Stimulated activated naive B cell treated with anti-CD40 and anti-IgM and Interleukin-4, amounts not matched to agents 10 μg/mL and 1 μg/mL and 100 μg/mL, for 72 hours (primary cell): ENCODE measurements at regions not wholly inside any gene's neighbourhood (a gene's known extent, or its start where the extent isn't known, plus 50 kb on each side); places are given as distances from the start of the nearest gene placed in this dataset.
"Not testable (repeated sequence)": the region's sequence is repeated elsewhere in the genome, so short reads cannot be mapped to it uniquely, and the experiment has no call there.

Experiments
- ATAC-seq, 2 donors: fragments of 150-1000 bp; cut with Tn5 transposase; replicated peaks; 2 replicates each; pipeline ENCODE4 v1.10.0; 2021; ENCODE audit warnings: moderate library complexity in 1 of 2
- DNase-seq: peaks from one replicate; pipeline ENCODE4 v3.0.0; 2021
- H3K27ac Mint-ChIP-seq: one replicate; pipeline ENCODE4 v1.8.0; 2022; ENCODE audit warnings: mild to moderate bottlenecking, mixed read lengths
- H3K27me3 Mint-ChIP-seq, 2 donors: one replicate each; pipeline ENCODE4 v1.8.0; 2022; ENCODE audit warnings: mixed read lengths in 2 of 2
- H3K36me3 Mint-ChIP-seq, 2 donors: one replicate each; pipeline ENCODE4 v1.8.0; 2022; ENCODE audit warnings: mixed read lengths in 2 of 2, mild to moderate bottlenecking in 1 of 2
- H3K4me1 Mint-ChIP-seq, 2 donors: one replicate each; pipeline ENCODE4 v1.8.0; 2022; ENCODE audit warnings: mixed read lengths in 2 of 2, mild to moderate bottlenecking in 1 of 2
- H3K4me3 Mint-ChIP-seq, 2 donors: one replicate each; pipeline ENCODE4 v1.8.0; 2022; ENCODE audit warnings: mild to moderate bottlenecking in 2 of 2, mixed read lengths in 2 of 2, moderate library complexity in 1 of 2
- H3K9me3 Mint-ChIP-seq, 2 donors: one replicate each; pipeline ENCODE4 v1.8.0; 2022; ENCODE audit warnings: mixed read lengths in 2 of 2, mild to moderate bottlenecking in 1 of 2

DNA sequence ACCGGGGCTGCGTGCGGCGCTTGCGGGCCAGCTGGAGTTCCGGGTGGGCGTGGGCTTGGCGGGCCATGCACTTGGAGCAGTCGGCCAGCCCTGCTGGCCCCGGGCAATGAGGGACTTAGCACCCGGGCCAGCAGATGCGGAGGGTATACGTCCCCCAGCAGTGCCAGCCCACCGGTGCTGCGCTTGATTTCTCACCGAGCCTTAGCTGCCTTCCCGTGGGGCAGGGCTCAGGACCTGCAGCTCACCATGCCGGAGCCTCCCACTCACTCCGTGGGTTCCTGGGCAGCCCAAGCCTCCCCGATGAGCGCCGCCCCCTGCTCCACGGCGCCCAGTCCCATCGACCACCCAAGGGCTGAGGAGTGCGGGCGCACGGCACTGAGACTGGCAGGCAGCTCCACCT, 51.4 kb upstream of the INPP4B start:
- not testable (repeated sequence) for H3K27ac Mint-ChIP-seq, H3K36me3 Mint-ChIP-seq, H3K4me3 Mint-ChIP-seq, ATAC-seq, DNase-seq, H3K4me1 Mint-ChIP-seq
- peaks cover 9 to 10% of the 10 kb centered on the region in 2 donors for H3K27me3 Mint-ChIP-seq
- peaks cover 27 to 35% of the 10 kb centered on the region in 2 donors for H3K9me3 Mint-ChIP-seq

DNA sequence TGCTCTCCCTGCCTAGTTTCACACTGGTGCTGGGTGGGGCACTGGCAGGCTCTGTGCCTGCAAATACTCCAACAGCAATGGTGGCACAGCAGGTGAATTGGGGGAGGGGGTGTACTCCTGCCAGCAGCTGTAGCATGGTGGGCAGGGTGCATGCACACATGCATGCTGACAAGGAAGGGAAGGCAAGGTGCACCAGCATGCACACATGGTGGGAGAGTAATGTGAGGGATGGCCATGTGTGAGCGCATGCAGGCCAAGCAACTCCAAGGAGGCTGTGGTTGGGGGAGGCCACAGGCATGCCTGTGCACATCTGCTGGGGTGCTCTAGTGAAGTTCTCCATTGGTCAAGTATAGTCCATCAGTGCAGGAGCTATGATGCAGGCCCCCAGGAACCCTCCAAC, 54.5 kb upstream of the INPP4B start:
- no peak for ATAC-seq
- Mint-ChIP-seq H3K36me3 (no peaks in the 10 kb centered on the region), H3K4me1 (no peaks in the 10 kb centered on the region), H3K4me3 (no peak overlapping the region), H3K27ac (no peak overlapping the region), H3K27me3 (peaks cover 9 to 10% of the 10 kb centered on the region in 2 donors), H3K9me3 (peaks cover 10 to 16% of the 10 kb centered on the region in 2 donors)
- no peak for DNase-seq

DNA sequence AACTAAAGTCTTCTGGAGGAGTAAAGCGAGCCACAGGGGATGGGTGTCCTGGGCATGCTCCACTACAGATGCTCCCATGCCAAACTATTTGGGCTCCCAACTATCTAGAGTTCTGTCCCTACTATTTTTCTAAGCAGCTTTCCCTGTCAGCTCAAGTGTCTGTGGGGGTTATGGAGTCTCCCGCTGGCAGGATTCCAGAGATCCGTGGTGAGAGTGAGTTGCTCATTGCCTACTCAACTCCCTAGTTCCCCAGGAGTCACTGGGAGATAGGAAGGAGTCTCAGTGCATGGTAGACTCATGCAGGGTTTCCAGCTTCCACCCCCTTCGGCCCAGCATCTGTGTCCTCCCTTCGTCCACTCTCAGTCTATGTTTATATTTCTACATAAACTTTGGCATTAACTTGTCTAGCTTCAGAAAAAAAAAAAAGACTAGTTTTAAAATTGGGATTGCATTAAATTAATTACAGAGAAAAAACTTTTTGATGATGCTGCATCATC, 55.1 kb upstream of the INPP4B start:
- Mint-ChIP-seq H3K4me3 (no peak overlapping the region), H3K9me3 (peaks cover 10 to 15% of the 10 kb centered on the region in 2 donors), H3K27ac (no peak overlapping the region), H3K36me3 (no peaks in the 10 kb centered on the region), H3K4me1 (no peaks in the 10 kb centered on the region), H3K27me3 (peaks cover 9% of the 10 kb centered on the region in 2 donors)
- ATAC-seq (no peak), DNase-seq (no peak)

DNA sequence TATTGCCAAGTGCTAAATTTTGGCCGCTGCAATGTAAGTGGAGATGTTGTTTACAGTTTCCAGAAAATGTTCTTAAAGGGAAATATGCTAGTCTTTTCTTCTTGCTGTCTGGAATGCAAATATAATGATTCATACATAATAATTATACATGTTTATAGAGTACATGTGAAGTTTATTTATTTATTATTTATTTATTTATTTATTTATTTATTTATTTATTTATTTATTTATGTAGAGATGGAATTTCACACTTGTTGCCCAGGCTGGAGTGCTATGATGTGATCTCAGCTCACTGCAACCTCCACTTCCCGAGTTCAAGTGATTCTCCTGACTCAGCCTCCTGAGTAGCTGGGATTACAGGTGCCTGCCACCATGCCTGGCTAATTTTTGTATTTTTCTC, 57.5 kb upstream of the INPP4B start:
- not testable (repeated sequence) for DNase-seq, H3K27me3 Mint-ChIP-seq, H3K9me3 Mint-ChIP-seq, H3K36me3 Mint-ChIP-seq, H3K4me3 Mint-ChIP-seq, H3K27ac Mint-ChIP-seq, ATAC-seq, H3K4me1 Mint-ChIP-seq

DNA sequence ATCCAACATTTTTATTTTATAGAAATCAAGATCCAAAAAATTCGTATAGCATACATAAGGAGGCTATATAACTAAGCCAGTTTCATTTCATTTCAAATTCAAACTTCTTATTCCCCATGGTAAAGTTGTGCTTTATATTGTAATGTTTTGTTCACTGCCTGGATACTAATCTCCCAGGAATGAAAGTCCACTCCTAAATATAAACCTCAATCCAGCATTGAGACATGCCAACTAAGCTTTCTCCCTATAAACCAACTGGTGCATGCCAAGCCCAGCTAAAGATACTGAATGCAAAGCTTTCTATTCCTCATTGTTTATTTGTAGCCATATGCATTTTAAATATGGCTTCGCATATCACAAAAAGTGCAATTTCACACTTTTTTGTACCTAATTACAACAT, 63.8 kb upstream of the INPP4B start:
- no peaks in the 10 kb centered on the region for H3K27me3 Mint-ChIP-seq
- ATAC-seq, result no peak
- no peaks in the 10 kb centered on the region for H3K36me3 Mint-ChIP-seq
- no peak overlapping the region for H3K4me3 Mint-ChIP-seq
- no peak for DNase-seq
- H3K4me1 Mint-ChIP-seq, result no peaks in the 10 kb centered on the region
- peaks cover 1 to 4% of the 10 kb centered on the region in 2 donors for H3K9me3 Mint-ChIP-seq
- H3K27ac Mint-ChIP-seq, result no peak overlapping the region

DNA sequence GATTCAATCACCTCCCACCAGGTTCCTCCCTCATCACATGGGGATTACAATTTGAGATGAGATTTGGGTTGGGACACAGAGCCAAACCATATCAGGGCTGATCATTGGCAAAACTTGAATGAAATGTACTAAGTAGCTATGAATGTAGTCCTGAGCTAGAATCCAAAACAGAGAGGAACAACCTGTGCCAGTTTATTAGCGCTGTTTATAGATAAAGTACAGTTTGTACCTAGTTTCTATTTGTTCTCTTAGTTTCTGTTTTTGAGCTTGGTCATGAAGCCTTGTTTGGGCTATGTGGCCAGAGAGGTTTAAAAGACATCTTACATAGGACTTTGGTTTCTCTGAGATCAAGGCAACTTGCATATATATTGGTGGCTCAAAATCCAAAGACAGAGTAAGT, 66.9 kb upstream of the INPP4B start:
- DNase-seq (no peak), ATAC-seq (no peak)
- Mint-ChIP-seq H3K27ac (no peak overlapping the region), H3K4me1 (no peaks in the 10 kb centered on the region), H3K27me3 (no peaks in the 10 kb centered on the region), H3K9me3 (no peaks in the 10 kb centered on the region), H3K4me3 (no peak overlapping the region), H3K36me3 (no peaks in the 10 kb centered on the region)

DNA sequence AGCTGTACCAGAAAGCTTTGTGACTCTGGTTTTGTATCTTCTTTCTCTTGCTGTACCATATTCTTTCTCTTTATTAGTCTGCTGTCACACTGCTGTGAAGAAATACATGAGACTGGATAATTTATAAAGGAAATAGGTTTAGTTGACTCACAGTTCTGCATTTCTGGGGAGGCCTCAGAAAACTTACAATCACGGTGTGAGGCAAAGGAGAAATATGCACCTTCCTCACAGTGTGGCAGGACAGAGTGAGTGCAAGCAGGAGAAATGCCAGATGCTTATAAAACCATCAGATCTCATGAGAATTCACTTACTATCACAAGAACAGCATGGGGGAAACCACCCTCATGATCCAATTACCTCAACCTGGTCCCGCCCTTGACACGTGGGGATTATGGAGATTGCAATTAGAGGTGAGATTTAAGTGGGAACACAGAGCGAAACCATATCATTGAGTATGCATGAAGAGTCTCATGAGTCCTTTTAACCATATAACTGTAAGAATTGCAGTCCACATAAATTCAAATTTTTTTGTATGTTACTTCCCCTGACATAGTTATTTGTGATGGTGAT, 67.4 kb upstream of the INPP4B start:
- ATAC-seq (no peak), DNase-seq (no peak)
- no peaks in the 10 kb centered on the region for H3K9me3 Mint-ChIP-seq
- H3K36me3 Mint-ChIP-seq, result no peaks in the 10 kb centered on the region
- no peaks in the 10 kb centered on the region for H3K4me1 Mint-ChIP-seq
- no peak overlapping the region for H3K27ac Mint-ChIP-seq
- no peaks in the 10 kb centered on the region for H3K27me3 Mint-ChIP-seq
- no peak overlapping the region for H3K4me3 Mint-ChIP-seq

DNA sequence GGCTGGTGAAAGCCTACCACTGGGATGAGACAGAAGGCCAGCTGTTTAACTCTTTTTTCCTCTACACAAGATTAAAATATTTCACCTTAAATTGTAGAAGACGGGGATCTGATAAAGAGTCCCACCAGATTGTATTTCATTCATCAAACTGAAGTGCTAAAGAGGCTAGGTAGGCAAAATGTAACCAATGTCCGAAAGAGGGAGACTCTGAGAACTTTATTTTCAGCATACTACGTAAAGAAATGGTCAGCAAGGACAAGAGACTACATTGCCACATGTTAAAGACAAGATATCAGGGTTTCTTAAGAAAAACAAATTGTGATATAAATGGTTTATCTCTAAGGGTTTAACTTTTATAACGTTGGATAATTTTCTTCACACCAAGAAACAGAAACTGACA, 71.6 kb upstream of the INPP4B start:
- no peak for ATAC-seq
- Mint-ChIP-seq H3K27me3 (no peaks in the 10 kb centered on the region), H3K9me3 (no peaks in the 10 kb centered on the region), H3K4me3 (no peak overlapping the region), H3K36me3 (no peaks in the 10 kb centered on the region), H3K4me1 (no peaks in the 10 kb centered on the region), H3K27ac (no peak overlapping the region)
- DNase-seq, result no peak

DNA sequence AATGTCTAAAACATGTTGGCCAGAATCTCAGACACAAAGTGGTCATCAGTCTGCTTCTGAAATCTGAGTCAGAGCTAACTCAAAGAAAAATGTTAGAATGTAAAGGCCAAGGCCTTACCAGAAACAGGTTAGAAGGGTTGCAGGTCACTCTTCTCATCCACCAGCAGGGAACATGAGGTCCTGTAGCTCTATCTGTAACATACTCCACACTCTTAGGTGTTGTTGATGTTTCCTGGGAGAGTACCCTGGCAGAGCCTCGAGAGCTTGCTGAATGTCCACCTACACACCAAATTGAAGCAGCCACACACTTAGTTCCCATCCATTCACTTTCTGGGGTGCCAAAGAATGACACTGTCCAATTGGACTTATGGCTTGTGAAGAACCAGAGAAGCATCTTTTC, 76.6 kb upstream of the INPP4B start:
- Mint-ChIP-seq H3K27ac (no peak overlapping the region), H3K36me3 (no peaks in the 10 kb centered on the region), H3K4me1 (no peaks in the 10 kb centered on the region), H3K9me3 (no peaks in the 10 kb centered on the region), H3K27me3 (no peaks in the 10 kb centered on the region), H3K4me3 (no peak overlapping the region)
- no peak for ATAC-seq
- no peak for DNase-seq

DNA sequence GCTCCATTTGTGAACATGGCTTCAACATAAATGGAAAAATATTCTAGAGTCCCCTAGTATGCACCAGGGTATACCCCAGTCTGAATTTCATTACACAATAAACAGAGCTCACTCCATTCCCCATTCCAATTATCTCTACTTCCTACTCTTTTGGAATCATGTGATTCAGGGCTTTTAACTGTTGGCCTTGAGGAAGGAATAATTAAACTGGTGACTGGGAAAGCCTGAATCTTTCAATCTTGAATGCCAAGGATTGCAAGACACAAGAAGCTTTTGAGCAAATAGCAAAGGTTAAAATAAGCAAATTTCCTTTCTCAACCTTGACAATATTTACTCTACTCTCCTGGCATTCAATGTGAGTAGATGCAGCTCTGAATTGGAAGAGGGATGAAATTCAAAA, 77.5 kb upstream of the INPP4B start:
- H3K4me1 Mint-ChIP-seq, result no peaks in the 10 kb centered on the region
- DNase-seq (no peak), ATAC-seq (no peak)
- H3K9me3 Mint-ChIP-seq, result no peaks in the 10 kb centered on the region
- H3K27me3 Mint-ChIP-seq, result no peaks in the 10 kb centered on the region
- no peaks in the 10 kb centered on the region for H3K36me3 Mint-ChIP-seq
- no peak overlapping the region for H3K27ac Mint-ChIP-seq
- no peak overlapping the region for H3K4me3 Mint-ChIP-seq

DNA sequence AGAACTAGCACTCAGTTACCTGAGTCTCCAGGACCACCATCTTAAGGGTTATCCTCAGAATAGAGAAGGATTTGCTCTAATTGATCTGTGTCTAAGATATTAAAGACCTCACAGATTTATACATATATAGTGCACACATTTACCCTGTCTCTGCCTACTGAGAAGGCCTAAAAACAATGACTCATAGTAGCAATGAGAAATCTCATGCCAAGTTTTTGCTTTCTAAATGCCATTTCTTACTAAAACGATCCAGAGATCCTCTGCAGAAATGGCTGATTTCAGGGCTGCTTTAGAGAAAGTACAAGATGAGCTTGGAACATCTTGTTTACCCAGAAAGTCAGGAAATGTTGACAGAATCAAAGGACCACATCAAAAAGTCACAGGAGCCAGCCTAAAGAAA, 79.1 kb upstream of the INPP4B start:
- ATAC-seq (no peak), DNase-seq (no peak)
- Mint-ChIP-seq H3K4me3 (no peak overlapping the region), H3K27ac (no peak overlapping the region), H3K36me3 (no peaks in the 10 kb centered on the region), H3K27me3 (no peaks in the 10 kb centered on the region), H3K9me3 (no peaks in the 10 kb centered on the region), H3K4me1 (no peaks in the 10 kb centered on the region)

DNA sequence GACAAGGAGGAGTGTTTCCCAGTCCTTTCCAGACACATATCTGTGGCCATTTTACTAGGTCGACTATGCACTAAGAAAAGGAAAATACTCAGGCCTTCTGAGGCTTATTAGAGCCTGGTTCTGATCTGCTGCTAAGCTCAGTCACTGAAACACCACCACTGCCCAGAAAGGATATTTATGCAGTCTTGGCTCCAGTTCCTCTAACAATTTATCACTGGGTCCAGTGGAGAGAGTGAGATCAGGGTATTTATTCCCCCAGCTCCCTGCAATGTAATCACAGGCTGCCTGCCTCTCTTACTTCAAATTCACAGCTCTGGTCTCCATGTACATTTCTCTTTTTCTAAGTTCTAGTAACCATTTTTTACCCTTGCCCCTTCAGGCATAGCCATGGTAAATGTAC, 81.6 kb upstream of the INPP4B start:
- DNase-seq (no peak), ATAC-seq (no peak)
- H3K27ac Mint-ChIP-seq, result no peak overlapping the region
- no peaks in the 10 kb centered on the region for H3K9me3 Mint-ChIP-seq
- H3K27me3 Mint-ChIP-seq, result no peaks in the 10 kb centered on the region
- H3K4me1 Mint-ChIP-seq, result no peaks in the 10 kb centered on the region
- H3K36me3 Mint-ChIP-seq, result no peaks in the 10 kb centered on the region
- no peak overlapping the region for H3K4me3 Mint-ChIP-seq

DNA sequence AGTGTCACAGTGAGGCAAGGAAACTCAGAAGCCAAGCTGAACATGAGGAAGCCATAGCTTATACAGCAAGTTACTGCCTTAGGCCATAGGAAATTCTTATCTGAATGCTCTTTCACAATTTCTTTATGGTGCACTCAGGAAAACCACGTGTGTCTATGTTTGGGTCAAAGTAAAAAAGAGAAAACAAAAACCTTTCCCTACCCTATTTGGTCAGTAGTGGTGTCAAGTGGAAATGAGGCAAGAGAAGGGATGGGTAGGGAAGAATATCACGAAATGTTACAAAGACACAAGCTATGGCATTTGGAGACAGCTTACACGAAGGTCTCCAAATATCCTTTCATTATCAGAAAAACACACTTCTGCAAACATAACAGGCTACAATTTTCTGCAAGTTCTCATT, 83.4 kb upstream of the INPP4B start:
- ATAC-seq (no peak), DNase-seq (no peak)
- no peaks in the 10 kb centered on the region for H3K36me3 Mint-ChIP-seq
- H3K4me3 Mint-ChIP-seq, result no peak overlapping the region
- H3K27me3 Mint-ChIP-seq, result no peaks in the 10 kb centered on the region
- no peak overlapping the region for H3K27ac Mint-ChIP-seq
- no peaks in the 10 kb centered on the region for H3K9me3 Mint-ChIP-seq
- H3K4me1 Mint-ChIP-seq, result no peaks in the 10 kb centered on the region

DNA sequence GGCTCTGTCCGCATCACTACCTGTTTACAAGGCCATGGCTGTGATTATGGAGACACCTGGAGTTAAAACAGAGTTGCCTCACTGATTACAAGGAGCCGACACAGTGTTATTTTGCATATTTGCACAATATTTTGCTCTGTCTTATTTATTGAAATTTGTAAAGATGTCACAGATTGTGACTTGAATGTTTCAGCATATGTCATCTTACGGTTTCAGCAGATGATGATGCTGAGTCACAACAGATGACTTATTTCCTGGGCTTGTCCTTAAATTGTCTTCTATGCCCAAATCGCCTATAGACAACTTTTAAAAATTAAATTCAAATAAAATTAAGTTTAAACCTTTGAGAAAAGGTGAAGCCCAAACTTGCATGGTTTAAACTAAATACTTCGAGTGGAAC, 87.1 kb upstream of the INPP4B start:
- Mint-ChIP-seq H3K27me3 (no peaks in the 10 kb centered on the region), H3K36me3 (no peaks in the 10 kb centered on the region), H3K9me3 (no peaks in the 10 kb centered on the region), H3K27ac (no peak overlapping the region), H3K4me3 (no peak overlapping the region), H3K4me1 (no peaks in the 10 kb centered on the region)
- ATAC-seq (no peak), DNase-seq (no peak)

DNA sequence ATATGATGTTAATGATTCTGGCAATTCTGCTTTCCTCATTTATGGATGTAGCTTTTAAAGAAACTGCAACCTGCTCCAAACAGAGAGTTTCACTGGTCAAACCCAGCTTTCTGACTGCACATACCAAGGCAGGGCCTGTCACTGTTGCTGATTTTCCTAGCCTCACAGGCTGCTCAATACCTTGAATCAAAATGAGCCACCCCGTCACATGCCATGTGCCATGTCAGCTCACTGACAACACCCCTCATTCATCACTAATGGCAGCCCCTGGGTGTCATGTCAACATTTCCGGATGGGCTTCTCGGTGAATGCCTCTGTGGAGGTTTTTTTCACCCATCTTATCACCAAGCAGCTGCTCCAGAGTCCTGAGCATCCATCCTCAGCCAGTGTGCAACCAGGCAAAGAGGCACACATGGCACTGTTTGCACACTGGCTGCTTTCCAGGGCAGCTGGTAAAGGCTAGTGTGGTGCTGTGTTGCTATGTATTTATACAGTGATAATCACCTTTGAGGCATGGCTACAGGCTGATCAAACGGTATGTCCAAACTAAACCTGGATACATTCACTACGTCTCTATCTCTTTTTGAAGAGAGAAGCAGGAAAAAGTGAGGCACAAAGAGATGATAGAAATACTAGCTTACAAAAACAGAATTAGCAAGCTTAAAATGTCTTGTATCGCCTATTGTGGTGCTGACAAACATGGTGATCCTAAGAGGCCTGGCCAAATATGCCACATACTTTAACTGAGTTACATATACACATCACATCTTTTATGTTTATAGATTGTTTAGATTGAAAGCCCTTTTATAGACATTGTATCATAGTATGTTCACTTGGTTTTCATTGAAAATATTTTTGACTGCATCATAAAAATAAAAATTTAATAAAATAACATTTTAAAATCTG, 94.6 kb upstream of the INPP4B start:
- DNase-seq (no peak), ATAC-seq (no peak)
- Mint-ChIP-seq H3K27me3 (peaks cover 0 to 4% of the 10 kb centered on the region in 2 donors), H3K9me3 (no peaks in the 10 kb centered on the region), H3K36me3 (no peaks in the 10 kb centered on the region), H3K4me1 (no peaks in the 10 kb centered on the region), H3K4me3 (no peak overlapping the region), H3K27ac (no peak overlapping the region)
